WTC11 (cell line): ENCODE measurements at regions not wholly inside any gene's neighbourhood (a gene's known extent, or its start where the extent isn't known, plus 50 kb on each side); places are given as distances from the start of the nearest gene placed in this dataset.

Experiments
- ATAC-seq: fragments of 200-7000 bp; cut with Tn5 transposase; 2 replicates; pipeline ENCODE4 v1.10.0; 2021; ENCODE audit warnings: mild to moderate bottlenecking, moderate library complexity
- CTCF ChIA-PET: fragments of 300-600 bp; sonication (Branson Sonifier 250); formaldehyde crosslinking; loops from one replicate; lab custom pipeline; 2021; ENCODE audit warnings: antibody characterized with exemption; lab: Charles Lee
- POLR2A ChIA-PET: fragments of 350-600 bp; sonication (Branson Sonifier 250); formaldehyde crosslinking; loops from one replicate; lab custom pipeline; 2021; ENCODE audit warnings: antibody characterized with exemption; lab: Charles Lee
- DNase-seq: peaks from one replicate; pipeline ENCODE4 v3.0.0; 2021; ENCODE audit warnings: low spot score
- H3K27ac Mint-ChIP-seq: 2 replicates; pipeline ENCODE4 v1.8.0; 2021; ENCODE audit warnings: mixed read lengths
- H3K27me3 Mint-ChIP-seq: 2 replicates; pipeline ENCODE4 v1.8.0; 2021; ENCODE audit warnings: low read depth, mild to moderate bottlenecking, moderate library complexity, mixed read lengths
- H3K36me3 Mint-ChIP-seq: 2 replicates; pipeline ENCODE4 v1.8.0; 2021; ENCODE audit warnings: mixed read lengths
- H3K4me1 Mint-ChIP-seq: 2 replicates; pipeline ENCODE4 v1.8.0; 2022; ENCODE audit warnings: mixed read lengths
- H3K4me3 Mint-ChIP-seq: 2 replicates; pipeline ENCODE4 v1.8.0; 2021; ENCODE audit warnings: mild to moderate bottlenecking, moderate library complexity, mixed read lengths
- H3K9me3 Mint-ChIP-seq: 2 replicates; pipeline ENCODE4 v1.8.0; 2021; ENCODE audit warnings: mixed read lengths
- AFF4 ChIP-seq: sonication (generic); formaldehyde crosslinking; IDR thresholded peaks from 2 replicates; pipeline ENCODE4 v1.8.1; 2023; ENCODE audit warnings: mild to moderate bottlenecking, missing genetic modification reagents, borderline replicate concordance
- CDX4 ChIP-seq: fragments of 250-450 bp; sonication (Bioruptor Pico); IDR thresholded peaks from 2 replicates; pipeline ENCODE4 v1.9.0; 2021; ENCODE audit warnings: moderate library complexity, mild to moderate bottlenecking, inconsistent platforms, borderline replicate concordance
- CTCF ChIP-seq: fragments of 200-600 bp; IDR thresholded peaks from 2 replicates; pipeline ENCODE4 v1.8.0; 2022; ENCODE audit warnings: antibody characterized with exemption
- ESRRA ChIP-seq: sonication (generic); formaldehyde crosslinking; IDR thresholded peaks from 2 replicates; pipeline ENCODE4 v1.8.1; 2022; ENCODE audit warnings: mild to moderate bottlenecking, missing genetic modification reagents, borderline replicate concordance
- HMGA2 ChIP-seq: fragments of 250-450 bp; sonication (Bioruptor Pico); IDR thresholded peaks from 2 replicates; pipeline ENCODE4 v1.4.0; 2021; ENCODE audit warnings: mild to moderate bottlenecking, moderate library complexity
- JAZF1 ChIP-seq: fragments of 250-450 bp; sonication (Bioruptor Pico); IDR thresholded peaks from 2 replicates; pipeline ENCODE4 v1.9.0; 2021; ENCODE audit warnings: moderate library complexity, mild to moderate bottlenecking, inconsistent platforms
- MAX ChIP-seq: sonication (generic); formaldehyde crosslinking; IDR thresholded peaks from 2 replicates; pipeline ENCODE4 v1.8.0; 2022; ENCODE audit warnings: mild to moderate bottlenecking, missing genetic modification reagents
- OVOL2 ChIP-seq: fragments of 250-450 bp; sonication (Bioruptor Pico); IDR thresholded peaks from 2 replicates; pipeline ENCODE4 v1.9.0; 2021; ENCODE audit warnings: mild to moderate bottlenecking, borderline replicate concordance
- PRDM15 ChIP-seq: sonication (generic); formaldehyde crosslinking; IDR thresholded peaks from 2 replicates; pipeline ENCODE4 v1.8.0; 2022; ENCODE audit warnings: missing genetic modification reagents
- SP1 ChIP-seq: sonication (generic); formaldehyde crosslinking; conservative IDR thresholded peaks from 2 replicates; pipeline ENCODE4 v1.8.1; 2022; ENCODE audit warnings: missing genetic modification reagents
- TEAD1 ChIP-seq: sonication (generic); formaldehyde crosslinking; IDR thresholded peaks from 2 replicates; pipeline ENCODE4 v1.8.0; 2022; ENCODE audit warnings: mild to moderate bottlenecking, missing genetic modification reagents
- TEAD4 ChIP-seq: sonication (generic); formaldehyde crosslinking; IDR thresholded peaks from 2 replicates; pipeline ENCODE4 v1.8.0; 2022; ENCODE audit warnings: mild to moderate bottlenecking, missing genetic modification reagents
- USF1 ChIP-seq: sonication (generic); formaldehyde crosslinking; IDR thresholded peaks from 2 replicates; pipeline ENCODE4 v1.8.0; 2022; ENCODE audit warnings: mild to moderate bottlenecking, missing genetic modification reagents
- ZNF396 ChIP-seq: fragments of 250-450 bp; sonication (Bioruptor Pico); IDR thresholded peaks from 2 replicates; pipeline ENCODE4 v1.8.0; 2021; ENCODE audit warnings: mild to moderate bottlenecking, moderate library complexity, borderline replicate concordance
- ZNF532 ChIP-seq: fragments of 250-450 bp; sonication (Bioruptor Pico); IDR thresholded peaks from 2 replicates; pipeline ENCODE4 v1.9.0; 2021; ENCODE audit warnings: mild to moderate bottlenecking, borderline replicate concordance

- ChIA-PET CTCF (no interaction called here), POLR2A (no interaction called here)
- TF ChIP-seq TEAD1 (no peak), ESRRA (CRISPR knock-in tag) (no peak), MAX (CRISPR knock-in tag) (no peak), CTCF (no peak), OVOL2 (CRISPR knock-in tag) (no peak), SP1 (CRISPR knock-in tag) (no peak), PRDM15 (CRISPR knock-in tag) (no peak), ZNF532 (no peak), JAZF1 (CRISPR knock-in tag) (no peak), USF1 (CRISPR knock-in tag) (no peak), ZNF396 (no peak), AFF4 (no peak), CDX4 (CRISPR knock-in tag) (no peak), HMGA2 (CRISPR knock-in tag) (no peak), TEAD4 (CRISPR knock-in tag) (no peak)
- Mint-ChIP-seq H3K36me3 (peaks cover 37% of the 10 kb centered on the region), H3K4me1 (peaks cover 7% of the 10 kb centered on the region), H3K4me3 (no peak overlapping the region), H3K27ac (no peak overlapping the region), H3K27me3 (peaks cover 2% of the 10 kb centered on the region; the same call in 1 of the 2 replicates), H3K9me3 (peaks cover 56% of the 10 kb centered on the region)
- DNase-seq (no peak), ATAC-seq (no peak)
These were observed 353.8 kb upstream of the SALL3 start for GRCh38 chr18:78625847-78626246.
